MM.1S (cell line): ENCODE measurements at regions not wholly inside any gene's neighbourhood (a gene's known extent, or its start where the extent isn't known, plus 50 kb on each side); places are given as distances from the start of the nearest gene placed in this dataset.

Experiments used
- DNase-seq: peaks from one replicate; pipeline ENCODE4 v3.0.0-alpha.2; 2015
- H2AFZ ChIP-seq: fragments of 300-600 bp; sonication (generic); 2 replicates; pipeline ENCODE4 v1.6.0; 2016; ENCODE audit warnings: antibody characterized with exemption, low read length
- H3F3A ChIP-seq: fragments of 300-600 bp; sonication (generic); 2 replicates; pipeline ENCODE4 v1.6.1; 2016; ENCODE audit warnings: mild to moderate bottlenecking, antibody characterized with exemption, low read length, moderate library complexity, mixed read lengths; ENCODE audit not compliant: insufficient read depth
- H3K27ac ChIP-seq: fragments of 300-600 bp; sonication (generic); 2 replicates; pipeline ENCODE4 v1.5.1; 2016; ENCODE audit warnings: mild to moderate bottlenecking, low read length
- H3K27me3 ChIP-seq: fragments of 300-600 bp; sonication (generic); replicated peaks from 2 replicates; pipeline ENCODE4 v1.6.0; 2016; ENCODE audit warnings: low read length; ENCODE audit not compliant: insufficient read depth
- H3K36me3 ChIP-seq: fragments of 300-600 bp; sonication (generic); replicated peaks from 2 replicates; pipeline ENCODE4 v1.6.1; 2016; ENCODE audit warnings: mild to moderate bottlenecking, low read length, mixed read lengths; ENCODE audit not compliant: insufficient read depth
- H3K4me1 ChIP-seq: fragments of 300-600 bp; sonication (generic); 2 replicates; pipeline ENCODE4 v1.6.1; 2016; ENCODE audit warnings: low read length, mixed read lengths
- H3K4me2 ChIP-seq: fragments of 300-600 bp; sonication (generic); 2 replicates; pipeline ENCODE4 v1.6.0; 2016; ENCODE audit warnings: low read depth, low read length
- H3K4me3 ChIP-seq: fragments of 300-600 bp; sonication (generic); 2 replicates; pipeline ENCODE4 v1.5.1; 2016; ENCODE audit warnings: low read length, mixed read lengths
- H3K79me2 ChIP-seq: fragments of 300-600 bp; sonication (generic); 2 replicates; pipeline ENCODE4 v1.6.1; 2016; ENCODE audit warnings: mixed run types, low read length, mixed read lengths
- H3K9ac ChIP-seq: fragments of 300-600 bp; sonication (generic); 2 replicates; pipeline ENCODE4 v1.6.1; 2016; ENCODE audit warnings: low read length, mixed read lengths
- H3K9me2 ChIP-seq: fragments of 300-600 bp; sonication (generic); replicated peaks from 2 replicates; pipeline ENCODE4 v1.6.1; 2016; ENCODE audit warnings: mild to moderate bottlenecking, low read length, mixed read lengths; ENCODE audit not compliant: insufficient read depth
- H3K9me3 ChIP-seq: fragments of 300-600 bp; sonication (generic); replicated peaks from 2 replicates; pipeline ENCODE4 v1.6.1; 2016; ENCODE audit warnings: mild to moderate bottlenecking, low read length, mixed read lengths; ENCODE audit not compliant: insufficient read depth
- H4K20me1 ChIP-seq: fragments of 300-600 bp; sonication (generic); 2 replicates; pipeline ENCODE4 v1.6.1; 2016; ENCODE audit warnings: mild to moderate bottlenecking, low read length, moderate library complexity, mixed read lengths; ENCODE audit not compliant: insufficient read depth
- CTCF ChIP-seq: fragments of 300-600 bp; sonication (generic); IDR thresholded peaks from 2 replicates; pipeline ENCODE4 v1.5.1; 2016; ENCODE audit warnings: antibody characterized with exemption, low read length, mixed read lengths
- EZH2 ChIP-seq: fragments of 300-600 bp; sonication (generic); optimal IDR thresholded peaks from 2 replicates; pipeline ENCODE3; 2017; ENCODE audit warnings: low read depth, mild to moderate bottlenecking, antibody characterized with exemption, low read length, mixed read lengths
- EZH2phosphoT487 ChIP-seq: fragments of 300-600 bp; sonication (generic); IDR thresholded peaks from 2 replicates; pipeline ENCODE4 v1.6.1; 2018; ENCODE audit warnings: antibody characterized with exemption, low read length

GRCh38 chr20:53832499-53832898 lies 237.9 kb downstream of the BCAS1 start:
- no peaks in the 10 kb centered on the region for H4K20me1 ChIP-seq
- H3K79me2 ChIP-seq, result no peaks in the 10 kb centered on the region
- H2AFZ ChIP-seq, result no peak overlapping the region
- H3K9me3 ChIP-seq, result no peaks in the 10 kb centered on the region
- 0 out of 2 replicates have a peak, but pooled peaks cover 11% of the 10 kb centered on the region for H3F3A ChIP-seq
- H3K27me3 ChIP-seq, result no peaks in the 10 kb centered on the region
- H3K36me3 ChIP-seq, result no peaks in the 10 kb centered on the region
- H3K9me2 ChIP-seq, result no peaks in the 10 kb centered on the region
- no peak overlapping the region for H3K9ac ChIP-seq
- DNase-seq, result no peak
- no peak overlapping the region for H3K4me2 ChIP-seq
- TF ChIP-seq CTCF (no peak), EZH2phosphoT487 (no peak), EZH2 (no peak)
- H3K4me3 ChIP-seq, result no peak overlapping the region
- no peak overlapping the region for H3K27ac ChIP-seq
- peaks cover 20% of the 10 kb centered on the region for H3K4me1 ChIP-seq

- Histone ChIP-seq H3K4me1 (peaks cover 20% of the 10 kb centered on the region), H3K4me3 (no peak overlapping the region), H3K27ac (no peak overlapping the region), H2AFZ (no peak overlapping the region), H3K4me2 (no peak overlapping the region), H3K9ac (no peak overlapping the region), H3K27me3 (no peaks in the 10 kb centered on the region), H3K9me3 (no peaks in the 10 kb centered on the region), H3F3A (0 out of 2 replicates have a peak, but pooled peaks cover 5% of the 10 kb centered on the region), H3K36me3 (no peaks in the 10 kb centered on the region), H3K79me2 (no peaks in the 10 kb centered on the region), H3K9me2 (no peaks in the 10 kb centered on the region), H4K20me1 (no peaks in the 10 kb centered on the region)
- DNase-seq, result no peak
- TF ChIP-seq EZH2phosphoT487 (no peak), EZH2 (no peak), CTCF (no peak)
These were observed 238.2 kb upstream of the ZNF217 start for GRCh38 chr20:53831812-53832211.

- peaks cover 20% of the 10 kb centered on the region for H3K4me1 ChIP-seq
- no peak overlapping the region for H2AFZ ChIP-seq
- no peak for TF ChIP-seq EZH2phosphoT487
- TF ChIP-seq CTCF, result no peak
- TF ChIP-seq EZH2, result no peak
- no peak overlapping the region for H3K4me3 ChIP-seq
- no peaks in the 10 kb centered on the region for H3K36me3 ChIP-seq
- no peaks in the 10 kb centered on the region for H4K20me1 ChIP-seq
- no peak for DNase-seq
- no peak overlapping the region for H3K27ac ChIP-seq
- H3K79me2 ChIP-seq, result no peaks in the 10 kb centered on the region
- H3K9ac ChIP-seq, result no peak overlapping the region
- H3K9me2 ChIP-seq, result no peaks in the 10 kb centered on the region
- no peaks in the 10 kb centered on the region for H3K9me3 ChIP-seq
- 0 out of 2 replicates have a peak, but pooled peaks cover 5% of the 10 kb centered on the region for H3F3A ChIP-seq
- H3K27me3 ChIP-seq, result no peaks in the 10 kb centered on the region
- H3K4me2 ChIP-seq, result no peak overlapping the region
These were observed 237.6 kb upstream of the ZNF217 start for GRCh38 chr20:53831228-53831627.
